H9 (cell line): ENCODE measurements at regions not wholly inside any gene's neighbourhood (a gene's known extent, or its start where the extent isn't known, plus 50 kb on each side); places are given as distances from the start of the nearest gene placed in this dataset.

Source experiments
- DNase-seq: peaks from one replicate; pipeline ENCODE4 v3.0.0-alpha.2; 2017
- H2AFZ ChIP-seq: one replicate; pipeline ENCODE4 v1.6.1; 2013; ENCODE audit warnings: mild to moderate bottlenecking, low read length, control low read depth, moderate library complexity
- H2AK5ac ChIP-seq: 2 replicates; pipeline ENCODE4 v1.6.1; 2013; ENCODE audit warnings: low read length, control low read depth, mixed read lengths; ENCODE audit not compliant: insufficient read length
- H2BK120ac ChIP-seq: one replicate; pipeline ENCODE4 v1.6.1; 2013; ENCODE audit warnings: low read depth, mild to moderate bottlenecking, low read length, control low read depth, inconsistent platforms; ENCODE audit not compliant: poor library complexity, severe bottlenecking
- H2BK12ac ChIP-seq: 2 replicates; pipeline ENCODE4 v1.6.1; 2013; ENCODE audit warnings: low read length, control low read depth, mixed read lengths, low read depth; ENCODE audit not compliant: insufficient read length
- H2BK15ac ChIP-seq: 2 replicates; pipeline ENCODE4 v1.6.1; 2013; ENCODE audit warnings: low read depth, low read length, control low read depth
- H2BK20ac ChIP-seq: one replicate; pipeline ENCODE4 v1.6.1; 2013; ENCODE audit warnings: low read depth, mild to moderate bottlenecking, low read length, control low read depth, inconsistent platforms; ENCODE audit not compliant: poor library complexity, severe bottlenecking
- H2BK5ac ChIP-seq: 2 replicates; pipeline ENCODE4 v1.6.1; 2013; ENCODE audit warnings: low read length, control low read depth, mixed read lengths; ENCODE audit not compliant: insufficient read length
- H3K14ac ChIP-seq: 2 replicates; pipeline ENCODE4 v1.6.1; 2013; ENCODE audit warnings: low read length, control low read depth; ENCODE audit not compliant: insufficient read depth
- H3K18ac ChIP-seq: 2 replicates; pipeline ENCODE4 v1.6.1; 2013; ENCODE audit warnings: low read depth, mild to moderate bottlenecking, mixed read lengths, low read length, control low read depth; ENCODE audit not compliant: insufficient read length
- H3K23ac ChIP-seq: 2 replicates; pipeline ENCODE4 v1.6.1; 2013; ENCODE audit warnings: low read length, control low read depth, mixed read lengths, low read depth; ENCODE audit not compliant: insufficient read length
- H3K23me2 ChIP-seq: 2 replicates; pipeline ENCODE4 v1.6.1; 2013; ENCODE audit warnings: low read depth, mild to moderate bottlenecking, mixed read lengths, low read length, control low read depth; ENCODE audit not compliant: insufficient read length, poor library complexity, severe bottlenecking
- H3K27ac ChIP-seq: 2 replicates; pipeline ENCODE4 v1.5.1; 2013; ENCODE audit warnings: low read length, control low read depth, mixed read lengths, low read depth; ENCODE audit not compliant: insufficient read length
- H3K27me3 ChIP-seq: 2 replicates; pipeline ENCODE4 v1.6.1; 2013; ENCODE audit warnings: low read length, control low read depth, inconsistent platforms; ENCODE audit not compliant: insufficient read depth
- H3K4ac ChIP-seq: 2 replicates; pipeline ENCODE4 v1.6.1; 2013; ENCODE audit warnings: low read depth, mild to moderate bottlenecking, control low read depth, inconsistent platforms, low read length, moderate library complexity
- H3K4me1 ChIP-seq: 2 replicates; pipeline ENCODE4 v1.6.1; 2013; ENCODE audit warnings: low read length, control low read depth, inconsistent platforms; ENCODE audit not compliant: insufficient read depth
- H3K4me2 ChIP-seq: 2 replicates; pipeline ENCODE4 v1.6.1; 2013; ENCODE audit warnings: low read length, control low read depth, mixed read lengths; ENCODE audit not compliant: insufficient read length, insufficient read depth
- H3K56ac ChIP-seq: 2 replicates; pipeline ENCODE4 v1.6.1; 2013; ENCODE audit warnings: low read depth, mild to moderate bottlenecking, mixed read lengths, low read length, control low read depth; ENCODE audit not compliant: insufficient read length
- H3K79me1 ChIP-seq: 2 replicates; pipeline ENCODE4 v1.6.1; 2013; ENCODE audit warnings: low read depth, mild to moderate bottlenecking, moderate library complexity, low read length, control low read depth, inconsistent platforms; ENCODE audit not compliant: insufficient read depth, poor library complexity, severe bottlenecking
- H3K79me2 ChIP-seq: 2 replicates; pipeline ENCODE4 v1.6.1; 2013; ENCODE audit warnings: low read length, control low read depth, inconsistent platforms; ENCODE audit not compliant: insufficient read depth
- H3K9ac ChIP-seq: 2 replicates; pipeline ENCODE4 v1.6.1; 2013; ENCODE audit warnings: low read length, control low read depth, mixed read lengths; ENCODE audit not compliant: insufficient read length; ENCODE audit errors: extremely low read depth
- H3K9me3 ChIP-seq: one replicate; pipeline ENCODE4 v1.6.1; 2013; ENCODE audit warnings: low read depth, low read length, inconsistent platforms; ENCODE audit not compliant: control insufficient read depth
- H3T11ph ChIP-seq: one replicate; pipeline ENCODE4 v1.6.1; 2013; ENCODE audit warnings: mild to moderate bottlenecking, low read length, control low read depth, inconsistent platforms
- H4K20me1 ChIP-seq: one replicate; pipeline ENCODE4 v1.6.1; 2013; ENCODE audit not compliant: control insufficient read depth, insufficient read length, insufficient read depth
- H4K5ac ChIP-seq: 2 replicates; pipeline ENCODE4 v1.6.1; 2013; ENCODE audit warnings: low read depth, mild to moderate bottlenecking, mixed read lengths, low read length, control low read depth; ENCODE audit not compliant: insufficient read length
- H4K8ac ChIP-seq: replicated peaks from 2 replicates; pipeline ENCODE4 v1.6.1; 2013; ENCODE audit warnings: low read length, control low read depth, mixed read lengths, low read depth; ENCODE audit not compliant: insufficient read length
- H4K91ac ChIP-seq: 2 replicates; pipeline ENCODE4 v1.6.1; 2013; ENCODE audit warnings: low read depth, mild to moderate bottlenecking, moderate library complexity, mixed read lengths, low read length, control low read depth; ENCODE audit not compliant: insufficient read length
- H3K27ac Mint-ChIP-seq, 3 experiments: 2 replicates in 2 of 3; 3 replicates in 1 of 3; pipeline ENCODE4 v1.8.0; 2020 to 2021; ENCODE audit warnings: mixed read lengths in 3 of 3, mild to moderate bottlenecking in 1 of 3, moderate library complexity in 1 of 3
- H3K27me3 Mint-ChIP-seq: 2 replicates; pipeline ENCODE4 v1.8.0; 2021; ENCODE audit warnings: low read depth, mild to moderate bottlenecking, moderate library complexity, mixed read lengths
- H3K36me3 Mint-ChIP-seq, 3 experiments: 2 replicates in 2 of 3; 3 replicates in 1 of 3; pipeline ENCODE4 v1.8.0; 2020 to 2021; ENCODE audit warnings: low read depth in 3 of 3, mixed read lengths in 3 of 3; ENCODE audit not compliant: insufficient read depth in 1 of 3
- H3K4me1 Mint-ChIP-seq, 2 experiments: 2 replicates each; pipeline ENCODE4 v1.8.0; 2020; ENCODE audit warnings: mixed read lengths in 2 of 2
- H3K4me3 Mint-ChIP-seq, 2 experiments: 2 replicates in 1 of 2; 3 replicates in 1 of 2; pipeline ENCODE4 v1.8.0; 2020 to 2021; ENCODE audit warnings: mild to moderate bottlenecking in 2 of 2, mixed read lengths in 2 of 2, moderate library complexity in 1 of 2
- H3K9me3 Mint-ChIP-seq, 2 experiments: 2 replicates in 1 of 2; 3 replicates in 1 of 2; pipeline ENCODE4 v1.8.0; 2020; ENCODE audit warnings: mild to moderate bottlenecking in 2 of 2, mixed read lengths in 2 of 2, moderate library complexity in 1 of 2
- CTCF ChIP-seq: fragments of 200-600 bp; sonication (generic); conservative IDR thresholded peaks from 3 replicates; pipeline ENCODE4 v1.8.0; 2021; ENCODE audit warnings: antibody characterized with exemption, mild to moderate bottlenecking

DNA sequence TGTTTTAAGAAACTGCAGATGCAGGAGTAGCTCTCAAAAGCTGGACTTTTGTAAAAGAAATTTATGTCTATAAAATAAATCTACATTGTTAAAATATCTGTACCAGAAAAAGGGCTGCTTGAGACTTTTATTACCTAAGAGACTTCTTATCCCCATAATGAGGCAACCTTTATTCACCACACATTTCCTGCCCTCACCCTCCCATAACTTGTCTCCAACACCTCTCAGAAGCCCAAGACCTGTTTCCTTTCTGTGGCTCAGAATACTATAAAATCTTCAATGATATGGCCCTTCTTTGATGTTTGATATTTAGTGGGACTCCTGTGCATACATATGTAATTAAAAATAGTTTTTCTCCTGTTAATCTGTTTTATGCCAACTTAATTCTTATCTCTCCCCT, 141.5 kb upstream of the FER start:
- Histone ChIP-seq H2BK120ac (no peak overlapping the region), H2AK5ac (no peak overlapping the region), H2BK12ac (no peak overlapping the region), H3K79me2 (no peaks in the 10 kb centered on the region), H3K9me3 (no peaks in the 10 kb centered on the region), H3K4me2 (no peak overlapping the region), H3K56ac (no peak overlapping the region), H4K5ac (no peak overlapping the region), H2BK5ac (no peak overlapping the region), H2BK20ac (no peak overlapping the region), H3K79me1 (no peaks in the 10 kb centered on the region), H3T11ph (no peak overlapping the region), H3K9ac (no peak overlapping the region), H3K18ac (no peak overlapping the region), H4K8ac (no peak overlapping the region), H2AFZ (no peak overlapping the region), H3K14ac (no peak overlapping the region), H3K23ac (no peak overlapping the region), H4K91ac (no peak overlapping the region), H3K27me3 (no peaks in the 10 kb centered on the region), H2BK15ac (no peak overlapping the region), H3K23me2 (no peaks in the 10 kb centered on the region), H3K4me1 (no peaks in the 10 kb centered on the region), H3K4ac (no peak overlapping the region), H3K27ac (no peak overlapping the region), H4K20me1 (no peaks in the 10 kb centered on the region)
- TF ChIP-seq CTCF = no peak
- Mint-ChIP-seq H3K4me3 (no peak overlapping the region), H3K9me3 (peaks cover 4% of the 10 kb centered on the region in 2 experiments; a peak in 3 of 5 replicates), H3K27me3 (peaks cover 2% of the 10 kb centered on the region; the same call in 1 of the 2 replicates), H3K27ac (no peak overlapping the region), H3K36me3 (peaks cover 4 to 9% (median 4%) of the 10 kb centered on the region in 3 experiments), H3K4me1 (peaks cover 0 to 3% of the 10 kb centered on the region in 2 experiments; a peak in 2 of 4 replicates)
- no peak for DNase-seq
